Spinal cord (tissue), 9 donors: ENCODE measurements at regions not wholly inside any gene's neighbourhood (a gene's known extent, or its start where the extent isn't known, plus 50 kb on each side); places are given as distances from the start of the nearest gene placed in this dataset.
"Not testable (repeated sequence)": the region's sequence is repeated elsewhere in the genome, so short reads cannot be mapped to it uniquely, and the experiment has no call there.

ENCODE experiments used
- DNase-seq, 6 donors: peaks; one replicate each; pipeline versions ENCODE4 v3.0.0 to v3.0.0-alpha.2; 2013 to 2015; ENCODE audit warnings: low spot score in 6 of 6, low read depth in 4 of 6
- H3K27ac ChIP-seq: one replicate; pipeline ENCODE4 v1.5.1; 2013; ENCODE audit warnings: low read depth, low read length, control low read depth
- H3K27me3 ChIP-seq: one replicate; pipeline ENCODE4 v1.6.1; 2013; ENCODE audit warnings: low read length; ENCODE audit not compliant: control insufficient read depth, insufficient read depth
- H3K36me3 ChIP-seq: one replicate; pipeline ENCODE4 v1.6.1; 2013; ENCODE audit warnings: low read length; ENCODE audit not compliant: control insufficient read depth, insufficient read depth
- H3K4me1 ChIP-seq: one replicate; pipeline ENCODE4 v1.6.1; 2013; ENCODE audit warnings: low read length; ENCODE audit not compliant: control insufficient read depth, insufficient read depth
- H3K4me3 ChIP-seq: one replicate; pipeline ENCODE4 v1.5.1; 2013; ENCODE audit warnings: low read depth, low read length, control low read depth
- H3K9me3 ChIP-seq: one replicate; pipeline ENCODE4 v1.6.1; 2013; ENCODE audit warnings: low read length; ENCODE audit not compliant: control insufficient read depth, insufficient read depth
- WGBS: methylation state at CpG from one replicate; pipeline ENCODE4 v1.1.5; 2013; ENCODE audit warnings: missing lambda C conversion rate; ENCODE audit not compliant: insufficient coverage; 5-methylcytosine and 5-hydroxymethylcytosine counted together
- donor health status: healthy.

DNA sequence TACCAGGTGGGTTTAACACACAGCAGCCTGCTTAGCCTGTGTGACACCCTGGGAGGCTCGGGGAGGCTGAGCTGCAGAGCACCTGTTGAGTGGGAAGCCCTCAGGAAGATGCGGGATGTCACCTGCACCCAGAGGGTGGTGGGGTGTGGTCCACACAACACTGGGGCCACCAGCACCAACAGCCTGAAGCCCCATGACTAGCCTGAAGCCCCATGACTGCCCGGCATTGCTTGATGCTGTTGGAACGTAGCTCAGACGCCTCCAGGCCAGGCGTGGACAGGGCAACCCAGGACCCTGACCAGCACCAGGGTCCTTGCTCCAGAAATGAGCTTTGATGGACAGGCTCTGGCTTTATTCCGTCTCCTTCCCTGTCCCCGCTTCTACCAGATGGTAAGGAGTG, 76.3 kb upstream of the ZNF469 start:
- no peak overlapping the region for H3K27ac ChIP-seq
- no peaks in the 10 kb centered on the region for H3K9me3 ChIP-seq
- WGBS, result 93% methylated on average over 6 of the region's 8 CpGs
- H3K36me3 ChIP-seq, result peaks cover 3% of the 10 kb centered on the region
- no peak for DNase-seq
- peaks cover 18% of the 10 kb centered on the region for H3K4me1 ChIP-seq
- no peaks in the 10 kb centered on the region for H3K27me3 ChIP-seq
- H3K4me3 ChIP-seq, result no peak overlapping the region

DNA sequence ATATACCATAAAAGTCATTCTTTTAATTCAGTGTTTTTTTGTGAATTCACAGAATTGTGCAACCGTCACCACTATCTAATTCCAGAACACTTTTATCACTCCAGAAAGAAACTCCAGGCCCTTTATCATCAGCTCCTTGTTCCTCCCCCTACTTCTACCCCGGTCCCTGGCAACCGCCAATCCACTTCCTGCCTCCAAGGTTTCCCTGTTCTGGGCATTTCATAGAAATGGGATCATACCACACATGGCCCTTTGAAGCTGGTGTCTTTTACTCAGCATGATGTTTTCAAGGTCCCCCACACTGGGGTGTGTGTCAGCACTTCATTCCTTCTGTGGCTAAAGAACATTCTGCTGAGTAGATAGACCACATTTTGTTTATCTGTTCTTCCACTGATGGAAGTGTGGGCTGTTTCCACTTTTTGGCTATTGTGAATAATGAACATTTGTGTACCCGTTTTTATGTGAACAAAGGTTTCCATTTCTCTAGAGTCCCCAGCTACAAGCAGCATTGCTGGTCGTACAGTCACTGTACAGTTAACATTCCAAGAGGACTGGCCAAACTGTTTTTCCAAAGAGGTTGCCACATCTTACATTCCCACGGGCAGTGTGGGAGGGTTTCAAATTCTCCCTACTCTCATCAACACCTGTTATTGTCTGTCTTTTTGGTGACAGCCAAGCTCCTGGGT, 75.8 kb upstream of the ZNF469 start:
- no peaks in the 10 kb centered on the region for H3K27me3 ChIP-seq
- no peak for DNase-seq
- H3K4me1 ChIP-seq, result peaks cover 13% of the 10 kb centered on the region
- H3K27ac ChIP-seq, result no peak overlapping the region
- no peak overlapping the region for H3K4me3 ChIP-seq
- 100% methylated on average over 2 of the region's 6 CpGs for WGBS
- H3K36me3 ChIP-seq, result peaks cover 3% of the 10 kb centered on the region
- H3K9me3 ChIP-seq, result no peaks in the 10 kb centered on the region

DNA sequence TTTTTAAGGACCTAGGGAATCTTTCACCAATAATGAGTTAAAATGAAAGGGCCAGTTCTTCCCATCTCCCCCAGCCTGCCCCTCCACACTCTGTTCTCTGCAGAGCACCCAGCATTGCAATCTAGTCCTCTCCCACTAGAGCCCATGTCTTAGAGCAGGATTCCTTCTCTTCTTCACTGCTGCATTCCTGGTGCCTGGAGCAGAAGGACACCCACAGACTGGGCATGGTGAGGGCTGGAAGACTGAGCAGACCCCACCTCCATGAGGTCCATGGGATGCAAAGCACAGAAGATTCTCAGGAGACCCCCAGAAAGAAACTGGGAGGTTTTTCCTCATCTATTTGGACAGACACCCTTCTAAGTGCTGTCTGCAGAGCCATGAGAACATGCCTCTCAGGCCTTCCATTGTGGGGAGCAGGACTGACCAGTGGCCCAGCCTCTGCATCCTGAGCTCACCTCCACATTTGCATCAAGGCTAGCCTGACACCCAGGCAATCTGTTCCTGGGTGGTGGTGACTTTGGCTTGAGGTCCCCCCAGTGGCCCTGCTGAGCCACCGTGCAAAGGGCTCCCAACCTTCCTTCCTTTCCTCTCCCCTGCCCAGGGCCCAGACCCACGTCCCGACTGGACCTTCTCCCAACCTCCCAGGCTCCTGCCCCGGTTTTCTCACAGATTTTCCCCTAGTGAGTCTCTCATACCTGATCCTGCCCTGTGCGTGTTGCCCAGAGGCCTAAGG, 74.2 kb upstream of the ZNF469 start:
- no peak for DNase-seq
- Histone ChIP-seq H3K27me3 (no peaks in the 10 kb centered on the region), H3K4me1 (peaks cover 11% of the 10 kb centered on the region), H3K4me3 (no peak overlapping the region), H3K9me3 (no peaks in the 10 kb centered on the region), H3K36me3 (no peaks in the 10 kb centered on the region), H3K27ac (no peak overlapping the region)
- 92% methylated on average over 5 of the region's 5 CpGs for WGBS

DNA sequence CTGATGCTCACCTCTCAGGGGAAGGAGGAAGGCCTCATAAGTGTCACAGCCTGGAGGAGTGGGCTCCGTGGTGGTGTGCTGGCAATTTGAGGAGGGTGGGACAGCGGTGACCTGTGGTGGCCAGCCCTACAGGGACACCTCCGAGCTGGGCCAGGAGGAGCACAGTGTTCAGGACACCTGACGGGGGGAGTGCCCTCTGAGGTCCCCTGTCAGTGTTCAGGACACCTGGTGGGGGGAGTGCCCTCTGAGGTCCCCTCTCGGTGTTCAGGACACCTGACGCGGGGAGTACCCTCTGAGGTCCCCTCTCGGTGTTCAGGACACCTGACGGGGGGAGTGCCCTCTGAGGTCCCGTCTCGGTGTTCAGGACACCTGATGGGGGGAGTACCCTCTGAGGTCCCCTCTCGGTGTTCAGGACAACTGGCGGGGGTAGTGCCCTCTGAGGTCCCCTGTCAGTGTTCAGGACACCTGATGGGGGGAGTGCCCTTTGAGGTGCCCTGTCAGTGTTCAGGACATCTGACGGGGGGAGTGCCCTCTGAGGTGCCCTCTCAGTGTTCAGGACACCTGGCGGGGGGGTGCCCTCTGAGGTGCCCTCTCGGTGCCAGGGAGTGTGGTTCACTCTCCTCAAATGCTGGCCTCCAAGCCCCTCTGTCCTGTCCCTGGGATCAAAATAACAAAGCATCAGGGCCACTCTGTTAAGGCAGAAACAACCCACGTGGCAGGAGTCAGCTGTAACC, 73.4 kb upstream of the ZNF469 start:
- H3K4me3 ChIP-seq, result no peak overlapping the region
- H3K36me3 ChIP-seq, result no peaks in the 10 kb centered on the region
- no peaks in the 10 kb centered on the region for H3K9me3 ChIP-seq
- H3K27ac ChIP-seq, result no peak overlapping the region
- H3K27me3 ChIP-seq, result no peaks in the 10 kb centered on the region
- H3K4me1 ChIP-seq, result peaks cover 7% of the 10 kb centered on the region
- 83% methylated on average over 15 of the region's 17 CpGs for WGBS
- DNase-seq, result no peak

DNA sequence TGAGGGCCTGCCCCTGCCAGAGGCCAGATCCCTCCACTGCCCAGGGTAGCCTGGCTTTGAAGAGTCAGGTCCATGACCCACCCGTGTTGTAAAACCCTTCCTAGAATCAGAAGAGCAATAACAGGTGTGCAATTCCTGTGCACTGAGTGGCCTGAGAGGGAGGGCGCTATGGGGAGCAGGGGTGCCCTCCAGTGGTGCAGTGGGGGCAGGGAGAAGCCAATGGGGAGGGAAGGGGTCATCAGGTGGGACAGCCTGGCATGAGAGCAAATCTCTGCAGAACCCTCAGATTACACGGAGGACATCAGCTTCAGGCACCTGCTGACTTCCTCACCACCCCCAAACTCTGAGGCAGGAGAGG, 72.9 kb upstream of the ZNF469 start:
- WGBS, result 60% methylated on average over 1 of the region's 3 CpGs
- Histone ChIP-seq H3K36me3 (no peaks in the 10 kb centered on the region), H3K9me3 (no peaks in the 10 kb centered on the region), H3K4me1 (peaks cover 3% of the 10 kb centered on the region), H3K27me3 (no peaks in the 10 kb centered on the region), H3K27ac (no peak overlapping the region), H3K4me3 (no peak overlapping the region)
- DNase-seq, result no peak

DNA sequence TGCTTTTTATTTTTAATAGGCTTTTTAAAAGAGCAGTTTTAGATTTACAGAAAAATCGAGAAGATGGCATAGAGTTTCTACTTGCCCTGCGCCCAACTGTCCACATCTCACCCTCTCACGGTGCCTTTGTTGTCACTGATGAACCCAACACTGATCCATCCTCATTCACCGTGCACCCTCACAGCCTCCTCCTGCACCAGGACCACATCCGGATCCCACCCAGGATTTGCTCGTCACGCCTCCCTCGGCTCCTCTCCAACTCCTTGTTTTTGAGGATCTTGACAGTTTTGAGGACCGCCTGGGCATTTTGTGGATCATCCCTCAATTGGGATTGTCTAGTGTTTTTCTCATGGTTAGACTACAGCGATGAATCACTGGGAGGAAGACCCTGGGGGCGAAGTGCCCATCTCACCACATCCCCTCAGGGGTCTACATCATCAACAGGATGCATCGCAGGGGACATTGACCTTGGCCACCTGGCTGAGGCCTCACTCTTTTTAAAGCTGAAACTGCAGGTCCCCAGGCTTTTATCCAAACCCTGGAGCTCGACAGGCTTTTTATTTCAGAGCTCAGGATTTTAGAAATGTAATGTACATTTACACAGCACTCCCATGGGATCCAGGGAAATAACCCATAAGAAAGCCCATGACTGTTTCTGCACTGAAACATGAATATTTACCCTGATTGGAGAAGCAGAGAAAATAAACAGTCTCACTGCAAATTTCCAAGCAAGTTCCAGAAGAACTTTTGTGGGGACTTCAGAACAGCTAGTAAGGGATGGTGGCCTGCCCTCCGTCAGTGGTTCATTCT, 71.8 kb upstream of the ZNF469 start:
- no peak for DNase-seq
- WGBS, result 88% methylated on average over 12 of the region's 14 CpGs
- Histone ChIP-seq H3K4me1 (peaks cover 10% of the 10 kb centered on the region), H3K27me3 (no peaks in the 10 kb centered on the region), H3K36me3 (no peaks in the 10 kb centered on the region), H3K27ac (no peak overlapping the region), H3K4me3 (no peak overlapping the region), H3K9me3 (no peaks in the 10 kb centered on the region)

DNA sequence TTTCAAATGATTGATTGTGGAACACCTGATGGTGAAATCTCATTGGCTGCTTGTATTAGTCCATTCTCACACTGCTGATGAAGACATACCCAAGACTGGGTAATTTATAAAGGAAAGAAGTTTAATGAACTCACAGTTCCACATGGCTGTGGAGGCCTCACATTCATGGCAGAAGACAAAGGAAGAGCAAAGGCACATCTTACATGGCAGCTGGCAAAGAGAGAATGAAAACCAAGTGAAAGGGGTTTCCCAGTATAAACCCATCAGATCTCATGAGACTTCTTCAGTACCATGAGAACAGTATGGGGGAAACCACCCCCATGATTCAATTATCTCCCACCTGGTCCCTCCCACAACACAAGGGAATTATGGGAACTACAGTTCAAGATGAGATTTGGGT, 70.9 kb upstream of the ZNF469 start:
- not testable (repeated sequence) for H3K9me3 ChIP-seq, H3K27me3 ChIP-seq, H3K36me3 ChIP-seq, DNase-seq, H3K4me3 ChIP-seq, H3K27ac ChIP-seq, H3K4me1 ChIP-seq

DNA sequence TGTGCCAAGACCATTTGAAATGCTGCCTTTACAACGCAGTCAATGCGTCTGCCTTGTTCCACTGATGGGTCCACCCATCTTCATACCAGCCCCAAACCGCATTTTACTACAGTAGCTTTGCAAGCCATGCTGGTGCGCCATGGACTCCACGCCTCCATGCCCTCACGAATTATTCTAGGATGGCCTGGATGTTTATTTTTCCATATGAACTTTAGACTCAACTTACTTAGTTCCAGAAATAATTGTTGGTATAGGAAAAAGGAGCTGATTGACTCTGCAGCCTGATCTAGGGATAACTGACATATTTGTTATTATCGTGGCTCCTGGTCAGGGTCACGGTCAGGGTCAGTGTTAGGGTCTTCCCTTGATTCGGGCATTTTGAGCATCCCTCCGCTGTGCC, 70.0 kb upstream of the ZNF469 start:
- DNase-seq, result no peak
- WGBS, result 80% methylated on average over 6 of the region's 10 CpGs
- no peak overlapping the region for H3K27ac ChIP-seq
- no peak overlapping the region for H3K4me3 ChIP-seq
- peaks cover 18% of the 10 kb centered on the region for H3K4me1 ChIP-seq
- no peaks in the 10 kb centered on the region for H3K36me3 ChIP-seq
- H3K27me3 ChIP-seq, result no peaks in the 10 kb centered on the region
- no peaks in the 10 kb centered on the region for H3K9me3 ChIP-seq

DNA sequence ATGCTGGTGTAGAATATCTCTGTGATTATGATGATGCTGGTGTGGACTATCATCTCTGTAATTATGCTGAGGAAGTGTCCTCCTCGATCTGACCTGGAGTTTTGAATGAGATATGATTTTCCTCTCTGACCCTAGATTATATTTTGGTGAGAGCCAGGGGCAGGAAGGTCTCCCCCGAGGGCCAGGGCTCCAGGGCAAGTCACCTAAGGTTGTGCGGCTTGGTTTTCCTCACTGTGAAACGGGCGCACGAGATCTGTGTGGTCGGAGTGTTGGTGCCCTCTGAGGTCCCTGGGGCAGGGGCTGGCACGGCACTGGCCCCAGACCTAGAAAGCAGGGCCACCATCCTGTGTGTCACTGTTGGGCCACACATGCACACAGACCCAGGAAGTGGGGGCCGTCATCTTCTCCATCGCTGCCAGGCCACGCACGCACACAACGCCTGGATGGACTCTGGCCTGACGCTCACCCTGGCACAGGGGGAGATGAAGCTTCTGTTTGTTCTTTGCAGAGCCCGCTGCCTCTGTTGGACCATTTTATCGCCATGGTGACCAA, 67.7 kb upstream of the ZNF469 start:
- no peak for DNase-seq
- 86% methylated on average over 16 of the region's 16 CpGs for WGBS
- Histone ChIP-seq H3K27ac (no peak overlapping the region), H3K4me1 (peaks cover 28% of the 10 kb centered on the region), H3K9me3 (no peaks in the 10 kb centered on the region), H3K36me3 (no peaks in the 10 kb centered on the region), H3K27me3 (no peaks in the 10 kb centered on the region), H3K4me3 (no peak overlapping the region)
